ENCODE measurements at regions not wholly inside any gene's neighbourhood (a gene's known extent, or its start where the extent isn't known, plus 50 kb on each side); places are given as distances from the start of the nearest gene placed in this dataset.

- H3K9me3 Mint-ChIP-seq, result peaks cover 44% of the 10 kb centered on the region
- peaks cover 26% of the 10 kb centered on the region for H3K36me3 Mint-ChIP-seq
- ChIA-PET POLR2A (no interaction called here), CTCF (no interaction called here)
- no peak overlapping the region for H3K4me3 Mint-ChIP-seq
- TF ChIP-seq ZNF532 (CRISPR knock-in tag; IDR thresholded peaks at IDR 0.05; ENCODE audit: borderline replicate concordance) (no peak), ZNF671 (CRISPR knock-in tag; IDR thresholded peaks at IDR 0.05) (no peak), E2F1 (CRISPR knock-in tag; IDR thresholded peaks at IDR 0.05) (no peak), E2F4 (CRISPR knock-in tag; IDR thresholded peaks at IDR 0.05; ENCODE audit: borderline replicate concordance, low read depth) (no peak), SMAD3 (CRISPR knock-in tag; IDR thresholded peaks at IDR 0.05; ENCODE audit: borderline replicate concordance) (no peak), ZBTB21 (CRISPR knock-in tag; IDR thresholded peaks at IDR 0.05; ENCODE audit: borderline replicate concordance) (no peak), CREB1 (CRISPR knock-in tag; IDR thresholded peaks at IDR 0.05) (no peak), TEAD1 (CRISPR knock-in tag; IDR thresholded peaks at IDR 0.05) (no peak), ZSCAN18 (CRISPR knock-in tag; IDR thresholded peaks at IDR 0.05) (no peak), ZNF423 (CRISPR knock-in tag; IDR thresholded peaks at IDR 0.05) (no peak), CTCF (IDR thresholded peaks at IDR 0.05) (no peak), ZNF232 (CRISPR knock-in tag; IDR thresholded peaks at IDR 0.05) (no peak), NFATC4 (CRISPR knock-in tag; IDR thresholded peaks at IDR 0.05) (no peak), SOX15 (CRISPR knock-in tag; IDR thresholded peaks at IDR 0.05) (no peak), ARID4B (CRISPR knock-in tag; IDR thresholded peaks at IDR 0.05; ENCODE audit: borderline replicate concordance) (no peak), FOXP4 (CRISPR knock-in tag; IDR thresholded peaks at IDR 0.05) (no peak), NFE2L1 (CRISPR knock-in tag; IDR thresholded peaks at IDR 0.05) (no peak), ZNF512 (CRISPR knock-in tag; IDR thresholded peaks at IDR 0.05; ENCODE audit: borderline replicate concordance) (no peak), ATF1 (CRISPR knock-in tag; IDR thresholded peaks at IDR 0.05) (no peak)
- no peaks in the 10 kb centered on the region; the same call in 1 of the 2 replicates for H3K27me3 Mint-ChIP-seq (ENCODE audit: low read depth)
- DNase-seq (ENCODE audit: low spot score) (no peak), ATAC-seq (no peak)
- H3K4me1 Mint-ChIP-seq, result peaks cover 5% of the 10 kb centered on the region
- no peak overlapping the region for H3K27ac Mint-ChIP-seq
Measured at GRCh38 chr7:113268757-113269156, 150.4 kb upstream of the SMIM30 start.

Measured in WTC11 (cell line).